ENCODE measurements at regions not wholly inside any gene's neighbourhood (a gene's known extent, or its start where the extent isn't known, plus 50 kb on each side); places are given as distances from the start of the nearest gene placed in this dataset.
A peak's percentile ranks its signal among the peaks of the same experiment; 100 is the strongest.
"Not testable (repeated sequence)": the region's sequence is repeated elsewhere in the genome, so short reads cannot be mapped to it uniquely, and the experiment has no call there.

DNA sequence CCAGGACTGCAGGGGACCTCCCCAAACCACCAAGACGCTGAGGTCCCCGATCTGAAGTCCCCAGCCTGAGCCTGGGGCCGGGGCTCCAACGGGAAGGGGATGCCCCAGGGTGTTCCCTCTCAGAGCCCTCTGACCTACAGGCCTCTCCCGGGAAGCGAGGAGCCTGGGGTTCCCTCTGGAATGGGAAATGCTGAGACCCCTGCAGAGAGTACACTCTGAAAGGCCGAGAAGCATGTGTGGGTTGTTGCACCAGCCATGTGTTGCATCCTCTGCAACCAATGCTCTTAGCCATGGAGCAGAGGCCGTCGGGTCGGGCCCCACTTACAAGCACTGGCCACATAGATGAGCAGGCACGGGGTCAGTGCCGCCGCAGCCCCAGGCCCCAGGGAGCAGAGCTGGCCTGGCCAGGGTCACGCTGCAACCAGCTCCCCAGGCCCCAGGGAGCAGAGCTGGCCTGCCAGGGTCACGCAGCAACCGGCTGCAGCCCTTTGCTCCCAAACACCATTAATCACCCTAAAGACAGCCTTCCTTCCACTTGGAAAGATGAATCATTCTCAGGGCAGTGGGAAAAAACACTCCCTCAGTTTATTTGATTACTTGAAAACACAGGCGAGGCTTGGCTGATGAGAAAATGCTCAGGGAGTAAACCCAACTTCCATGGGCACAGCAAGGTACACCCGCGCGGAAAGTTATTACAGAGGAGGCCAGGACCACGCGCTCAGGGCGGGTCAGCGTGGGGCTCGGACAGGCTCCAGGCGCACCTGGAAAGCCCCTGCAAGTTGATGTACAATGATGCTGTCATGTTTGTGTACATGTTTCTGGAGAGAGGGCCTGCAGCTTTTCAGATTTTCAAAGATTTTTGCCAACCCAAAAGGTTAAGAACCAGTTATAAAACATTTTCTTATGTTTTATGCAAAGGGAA is 78.0 kb upstream of the AFDN start:
- H3K9me3 Mint-ChIP-seq = no peaks in the 10 kb centered on the region
- no peak overlapping the region for H3K27ac Mint-ChIP-seq (ENCODE audit: unreplicated experiment)

DNA sequence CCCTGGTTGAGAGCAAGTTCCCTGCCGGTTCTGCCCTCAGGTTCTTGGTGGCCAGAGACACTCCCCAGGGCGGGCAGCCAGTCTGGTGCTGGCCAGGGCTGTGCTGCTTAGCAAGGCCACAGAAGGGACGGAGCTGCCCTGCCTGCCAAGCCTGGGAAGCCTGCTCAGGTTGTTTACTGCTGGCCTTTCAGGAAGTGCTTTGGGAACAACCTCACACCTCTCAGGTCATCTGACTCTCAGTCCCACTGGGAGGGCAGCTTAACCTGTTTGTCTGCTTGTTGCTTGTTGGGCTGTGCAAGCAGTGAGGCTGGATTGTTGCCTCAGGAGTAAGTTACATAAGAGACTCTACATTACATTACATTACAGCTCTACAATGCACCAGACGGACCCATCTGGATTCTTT is 75.8 kb upstream of the AFDN start:
- Mint-ChIP-seq H3K4me1 (peaks cover 27% of the 10 kb centered on the region), H3K27me3 (ENCODE audit: low read depth) (peaks cover 64% of the 10 kb centered on the region), H3K4me3 (no peak overlapping the region), H3K36me3 (ENCODE audit: low read depth) (no peaks in the 10 kb centered on the region), H3K9me3 (no peaks in the 10 kb centered on the region), H3K27ac (ENCODE audit: unreplicated experiment) (no peak overlapping the region)
- DNase-seq (ENCODE audit: low read depth, low spot score) = no peak
- TF ChIP-seq, protein P1, sequence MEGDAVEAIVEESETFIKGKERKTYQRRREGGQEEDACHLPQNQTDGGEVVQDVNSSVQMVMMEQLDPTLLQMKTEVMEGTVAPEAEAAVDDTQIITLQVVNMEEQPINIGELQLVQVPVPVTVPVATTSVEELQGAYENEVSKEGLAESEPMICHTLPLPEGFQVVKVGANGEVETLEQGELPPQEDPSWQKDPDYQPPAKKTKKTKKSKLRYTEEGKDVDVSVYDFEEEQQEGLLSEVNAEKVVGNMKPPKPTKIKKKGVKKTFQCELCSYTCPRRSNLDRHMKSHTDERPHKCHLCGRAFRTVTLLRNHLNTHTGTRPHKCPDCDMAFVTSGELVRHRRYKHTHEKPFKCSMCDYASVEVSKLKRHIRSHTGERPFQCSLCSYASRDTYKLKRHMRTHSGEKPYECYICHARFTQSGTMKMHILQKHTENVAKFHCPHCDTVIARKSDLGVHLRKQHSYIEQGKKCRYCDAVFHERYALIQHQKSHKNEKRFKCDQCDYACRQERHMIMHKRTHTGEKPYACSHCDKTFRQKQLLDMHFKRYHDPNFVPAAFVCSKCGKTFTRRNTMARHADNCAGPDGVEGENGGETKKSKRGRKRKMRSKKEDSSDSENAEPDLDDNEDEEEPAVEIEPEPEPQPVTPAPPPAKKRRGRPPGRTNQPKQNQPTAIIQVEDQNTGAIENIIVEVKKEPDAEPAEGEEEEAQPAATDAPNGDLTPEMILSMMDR (conservative IDR thresholded peaks at IDR 0.05) = no peak

More for the DNA sequence above, 78.0 kb upstream of the AFDN start:
- H3K4me1 Mint-ChIP-seq = peaks cover 27% of the 10 kb centered on the region
- peak; percentile 21 for DNase-seq (ENCODE audit: low read depth, low spot score)
- no peaks in the 10 kb centered on the region for H3K36me3 Mint-ChIP-seq (ENCODE audit: low read depth)
- H3K4me3 Mint-ChIP-seq = no peak overlapping the region
- H3K27me3 Mint-ChIP-seq (ENCODE audit: low read depth) = peaks cover 67% of the 10 kb centered on the region
- TF ChIP-seq, protein P1 (conservative IDR thresholded peaks at IDR 0.05) = no peak

DNA sequence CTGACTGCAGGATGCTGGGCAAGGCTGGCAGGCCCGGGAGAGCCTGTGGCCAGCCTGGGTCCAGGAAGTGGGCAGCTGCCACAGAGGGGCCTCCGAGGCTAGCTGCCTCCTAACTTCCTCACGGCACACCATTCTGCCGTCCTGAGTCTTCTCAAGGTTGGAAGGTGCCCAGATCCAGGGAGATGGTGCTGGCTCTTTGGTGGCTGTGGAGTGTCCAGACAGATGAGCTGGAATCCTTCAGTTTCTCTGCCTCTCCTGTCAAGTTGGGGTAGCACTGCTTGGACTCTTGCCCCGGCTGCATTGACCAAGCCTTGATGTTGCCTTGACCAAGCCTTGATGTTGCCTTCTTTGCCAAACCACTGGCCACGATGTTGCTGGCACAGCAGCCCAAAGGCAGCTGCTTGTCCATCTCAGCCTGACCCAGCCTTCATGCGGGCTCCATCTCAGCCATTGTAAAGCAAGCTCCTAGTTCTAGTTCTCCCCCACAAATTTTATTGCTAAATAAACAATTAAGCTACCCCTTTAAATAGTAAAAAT is 75.1 kb upstream of the AFDN start:
- DNase-seq (ENCODE audit: low read depth, low spot score) = no peak
- no peak overlapping the region for H3K27ac Mint-ChIP-seq (ENCODE audit: unreplicated experiment)
- H3K27me3 Mint-ChIP-seq (ENCODE audit: low read depth) = peaks cover 61% of the 10 kb centered on the region
- TF ChIP-seq, protein P1 (conservative IDR thresholded peaks at IDR 0.05) = no peak
- no peak overlapping the region for H3K4me3 Mint-ChIP-seq
- no peaks in the 10 kb centered on the region for H3K9me3 Mint-ChIP-seq
- no peaks in the 10 kb centered on the region for H3K36me3 Mint-ChIP-seq (ENCODE audit: low read depth)
- H3K4me1 Mint-ChIP-seq = peaks cover 27% of the 10 kb centered on the region

DNA sequence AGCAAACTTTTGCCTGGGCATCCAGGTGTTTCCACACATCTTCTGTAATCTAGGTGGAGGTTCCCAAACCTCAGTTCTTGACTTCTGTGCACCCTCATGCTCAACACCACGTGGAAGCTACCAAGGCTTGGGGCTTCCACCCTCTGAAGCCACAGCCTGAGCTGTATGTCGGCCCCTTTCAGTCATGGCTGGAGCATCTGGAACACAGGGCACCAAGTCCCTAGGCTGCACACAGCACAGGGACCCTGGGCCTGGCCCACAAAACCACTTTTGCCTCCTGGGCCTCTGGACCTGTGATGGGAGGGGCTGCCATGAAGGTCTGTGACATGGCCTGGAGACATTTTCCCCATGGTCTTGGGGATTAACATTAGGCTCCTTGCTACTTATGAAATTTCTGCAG is 73.4 kb upstream of the AFDN start:
- H3K9me3 Mint-ChIP-seq; DNase-seq (ENCODE audit: low read depth, low spot score); H3K4me3 Mint-ChIP-seq; H3K36me3 Mint-ChIP-seq (ENCODE audit: low read depth); H3K27ac Mint-ChIP-seq (ENCODE audit: unreplicated experiment): not testable (repeated sequence)
- peaks cover 16% of the 10 kb centered on the region for H3K4me1 Mint-ChIP-seq
- H3K27me3 Mint-ChIP-seq (ENCODE audit: low read depth) = peaks cover 63% of the 10 kb centered on the region

DNA sequence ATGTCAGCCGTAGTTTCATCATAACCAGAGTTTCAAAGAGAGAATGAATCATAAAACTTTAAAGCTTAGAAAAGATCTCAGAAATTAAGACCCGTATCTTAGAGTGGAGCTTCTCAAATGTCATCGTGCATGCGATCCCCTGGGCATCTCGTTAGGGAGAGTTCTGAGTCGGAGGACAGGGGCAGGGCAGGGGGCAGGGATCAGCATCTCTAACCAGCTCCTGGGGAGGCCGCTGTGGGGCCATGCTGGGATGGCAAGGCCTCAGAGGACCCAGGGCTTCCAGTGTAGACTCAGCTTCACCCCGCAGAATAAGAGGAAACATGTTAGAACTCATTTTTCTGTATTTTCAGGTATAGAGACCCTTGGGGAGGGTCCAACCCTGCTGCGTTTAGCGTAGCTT is 72.0 kb upstream of the AFDN start:
- no peak overlapping the region for H3K4me3 Mint-ChIP-seq
- TF ChIP-seq, protein P1 (conservative IDR thresholded peaks at IDR 0.05) = no peak
- peaks cover 72% of the 10 kb centered on the region for H3K27me3 Mint-ChIP-seq (ENCODE audit: low read depth)
- no peaks in the 10 kb centered on the region for H3K9me3 Mint-ChIP-seq
- H3K4me1 Mint-ChIP-seq = peaks cover 15% of the 10 kb centered on the region
- no peak for DNase-seq (ENCODE audit: low read depth, low spot score)
- no peaks in the 10 kb centered on the region for H3K36me3 Mint-ChIP-seq (ENCODE audit: low read depth)
- H3K27ac Mint-ChIP-seq (ENCODE audit: unreplicated experiment) = peak overlapping the region; percentile 40

DNA sequence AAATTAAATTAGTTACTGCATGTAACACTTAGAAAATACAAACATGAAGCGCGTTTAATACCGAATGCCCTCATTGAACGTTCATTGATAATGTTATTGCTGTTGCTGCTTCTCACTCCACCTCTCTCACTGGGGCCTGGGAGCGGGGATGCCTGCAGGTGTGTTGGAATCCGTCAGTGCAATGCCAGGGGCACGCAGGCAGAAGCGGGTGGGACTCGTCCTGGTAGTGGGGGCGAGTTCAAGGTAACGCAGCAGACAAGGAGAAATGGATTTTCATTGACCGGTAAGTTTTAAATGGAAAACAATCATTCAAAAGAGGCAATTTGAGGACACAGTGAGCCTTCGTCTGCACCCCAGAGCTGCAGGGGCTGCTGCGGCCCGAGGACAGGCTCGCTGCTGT is 71.2 kb upstream of the AFDN start:
- TF ChIP-seq, protein P1 (conservative IDR thresholded peaks at IDR 0.05) = no peak
- Mint-ChIP-seq H3K4me3 (no peak overlapping the region), H3K27me3 (ENCODE audit: low read depth) (peaks cover 73% of the 10 kb centered on the region), H3K27ac (ENCODE audit: unreplicated experiment) (no peak overlapping the region), H3K4me1 (peaks cover 19% of the 10 kb centered on the region), H3K36me3 (ENCODE audit: low read depth) (no peaks in the 10 kb centered on the region), H3K9me3 (no peaks in the 10 kb centered on the region)
- no peak for DNase-seq (ENCODE audit: low read depth, low spot score)
